GM13976 (cell line): ENCODE measurements at regions not wholly inside any gene's neighbourhood (a gene's known extent, or its start where the extent isn't known, plus 50 kb on each side); places are given as distances from the start of the nearest gene placed in this dataset.

Experiments used
- DNase-seq: peaks from one replicate; pipeline ENCODE4 v3.0.0; 2012; ENCODE audit warnings: low spot score
- in situ Hi-C: fragments of 300-500 bp; cut with MboI; formaldehyde crosslinking; loops from one replicate; pipeline ENCODE4 v1.12.0; 2022; ENCODE audit warnings: low sequenced_read_pairs, mixed read lengths, inconsistent platforms; ENCODE audit not compliant: unreplicated experiment
- TF ChIP-seq, protein P1 (sequence below): IDR thresholded peaks from 2 replicates; pipeline ENCODE4 v1.5.1; 2012; ENCODE audit warnings: borderline replicate concordance, mild to moderate bottlenecking; ENCODE audit not compliant: insufficient read depth; ENCODE audit errors: extremely low read depth, missing control alignments, control extremely low read depth

DNA sequence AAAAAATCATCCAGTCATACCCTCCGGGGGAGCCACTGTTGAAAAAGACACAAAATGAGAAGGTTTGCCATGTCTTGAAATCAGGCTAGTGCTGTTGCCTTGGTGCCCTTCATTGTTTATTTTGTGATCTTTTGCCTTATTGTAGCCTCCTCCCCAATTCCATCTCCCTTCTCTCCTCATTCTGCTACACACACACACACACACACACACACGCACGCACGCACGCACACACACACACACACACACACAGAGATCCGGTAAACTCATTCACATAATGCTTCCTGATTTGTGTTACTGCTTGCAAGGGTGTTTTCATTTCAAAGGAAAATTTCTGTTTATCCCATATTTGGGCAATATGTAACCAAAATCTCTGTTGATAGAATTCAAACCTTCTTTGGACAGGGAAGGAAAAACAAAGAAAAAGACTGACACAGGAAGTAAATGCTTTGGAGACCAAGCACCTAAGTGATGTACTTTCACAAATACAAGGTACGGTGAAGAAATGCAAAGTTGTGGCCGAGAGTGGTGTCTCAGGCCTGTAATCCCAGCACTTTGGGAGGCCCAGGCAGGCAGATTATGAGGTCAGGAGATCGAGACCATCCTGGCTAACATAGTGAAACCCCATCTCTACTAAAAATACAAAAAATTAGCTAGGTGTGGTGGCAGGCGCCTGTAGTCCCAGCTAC lies 141.1 kb upstream of the CDK13 start:
- in situ Hi-C loops: no loop called here
- DNase-seq: no peak
- TF ChIP-seq, protein P1, sequence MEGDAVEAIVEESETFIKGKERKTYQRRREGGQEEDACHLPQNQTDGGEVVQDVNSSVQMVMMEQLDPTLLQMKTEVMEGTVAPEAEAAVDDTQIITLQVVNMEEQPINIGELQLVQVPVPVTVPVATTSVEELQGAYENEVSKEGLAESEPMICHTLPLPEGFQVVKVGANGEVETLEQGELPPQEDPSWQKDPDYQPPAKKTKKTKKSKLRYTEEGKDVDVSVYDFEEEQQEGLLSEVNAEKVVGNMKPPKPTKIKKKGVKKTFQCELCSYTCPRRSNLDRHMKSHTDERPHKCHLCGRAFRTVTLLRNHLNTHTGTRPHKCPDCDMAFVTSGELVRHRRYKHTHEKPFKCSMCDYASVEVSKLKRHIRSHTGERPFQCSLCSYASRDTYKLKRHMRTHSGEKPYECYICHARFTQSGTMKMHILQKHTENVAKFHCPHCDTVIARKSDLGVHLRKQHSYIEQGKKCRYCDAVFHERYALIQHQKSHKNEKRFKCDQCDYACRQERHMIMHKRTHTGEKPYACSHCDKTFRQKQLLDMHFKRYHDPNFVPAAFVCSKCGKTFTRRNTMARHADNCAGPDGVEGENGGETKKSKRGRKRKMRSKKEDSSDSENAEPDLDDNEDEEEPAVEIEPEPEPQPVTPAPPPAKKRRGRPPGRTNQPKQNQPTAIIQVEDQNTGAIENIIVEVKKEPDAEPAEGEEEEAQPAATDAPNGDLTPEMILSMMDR: no peak

DNA sequence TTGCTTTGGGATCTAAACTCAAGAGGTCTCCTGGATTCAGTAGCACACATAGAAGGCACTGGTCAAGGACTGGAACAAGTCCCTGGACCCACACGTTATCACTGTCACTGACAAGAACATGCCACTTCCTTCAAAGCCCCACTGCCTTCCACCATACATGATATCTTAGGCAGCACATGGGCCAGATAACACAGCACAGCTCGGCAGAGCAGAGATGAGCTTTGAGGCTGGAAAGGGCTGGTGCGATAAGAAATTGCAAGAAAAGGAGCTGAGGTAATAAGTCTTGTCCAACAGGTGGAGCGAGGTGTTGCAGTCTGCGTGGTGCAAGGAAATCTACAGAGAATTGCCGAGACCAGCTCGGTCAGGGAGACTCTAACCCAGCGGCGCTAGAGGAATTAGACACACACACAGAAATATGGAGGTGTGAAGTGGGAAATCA lies 139.8 kb upstream of the CDK13 start:
- TF ChIP-seq, protein P1: no peak
- no peak for DNase-seq
- in situ Hi-C loops: no loop called here

DNA sequence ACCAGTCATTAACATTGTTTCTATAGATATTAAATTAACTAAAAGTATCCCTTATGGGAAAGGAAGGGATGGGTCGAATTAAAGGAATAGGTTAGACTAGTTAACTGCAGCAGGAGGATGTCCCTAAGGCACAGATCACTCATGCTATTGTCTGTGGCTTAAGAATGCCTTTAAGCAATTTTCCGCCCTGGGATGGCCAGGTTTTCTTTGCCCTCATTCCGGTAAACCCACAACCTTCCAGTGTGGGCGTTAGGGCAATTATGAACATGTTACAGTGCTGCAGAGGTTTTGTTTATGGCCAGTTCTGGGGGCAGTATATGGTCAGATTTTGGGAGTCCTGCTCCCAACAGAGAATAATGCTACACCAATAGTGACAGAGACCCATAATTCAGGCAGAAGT lies 139.3 kb upstream of the CDK13 start:
- DNase-seq: no peak
- TF ChIP-seq, protein P1: no peak
- in situ Hi-C loops: no loop called here

DNA sequence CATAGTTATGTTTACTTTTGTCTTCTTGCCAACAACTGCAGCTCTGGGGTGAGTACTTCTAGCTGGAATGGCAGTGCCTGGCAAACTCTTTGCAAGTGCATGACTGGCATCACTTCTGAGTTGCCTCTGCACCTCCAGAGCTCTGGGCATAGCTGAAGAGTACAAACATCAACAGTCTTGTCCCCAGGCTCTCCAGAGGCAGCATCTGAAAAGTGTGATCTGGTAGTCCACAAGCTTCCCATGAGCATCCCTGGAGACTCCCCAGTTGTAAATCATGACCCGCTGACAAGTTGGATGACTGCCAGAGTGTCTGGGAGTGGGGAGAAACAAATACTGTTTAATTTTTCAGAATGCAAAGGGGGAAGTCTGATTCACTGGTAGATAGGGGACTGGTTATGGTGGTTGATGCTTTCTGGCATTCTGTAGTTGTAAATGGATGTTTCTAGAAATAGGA lies 138.9 kb upstream of the CDK13 start:
- DNase-seq: no peak
- TF ChIP-seq, protein P1: no peak
- in situ Hi-C loops: no loop called here

DNA sequence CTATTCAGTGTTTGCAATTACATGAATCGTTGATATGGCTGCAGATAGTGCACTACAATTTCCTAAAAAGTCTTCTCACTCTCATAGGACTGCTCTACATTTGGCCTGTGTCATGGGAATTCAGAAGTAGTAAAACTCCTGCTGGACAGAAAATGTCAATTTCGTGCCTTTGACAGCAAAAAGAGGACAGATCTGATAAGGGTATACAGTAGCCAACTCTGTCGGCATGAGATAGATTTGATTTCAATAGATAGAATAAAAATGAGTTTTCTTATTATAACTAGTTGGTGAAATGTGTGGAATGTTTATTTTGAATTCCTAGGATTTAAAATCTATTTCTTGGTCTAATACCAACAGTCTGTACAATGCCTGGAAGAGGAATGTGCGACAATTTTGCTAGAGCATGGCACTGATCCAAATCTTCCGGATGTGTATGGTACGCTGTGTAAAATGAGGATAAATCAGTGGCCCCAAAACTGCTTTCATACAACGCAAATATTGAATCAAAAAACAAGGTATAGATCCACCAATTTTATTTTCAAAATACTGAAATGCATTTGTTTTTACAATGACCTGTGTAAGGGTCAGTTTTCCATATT lies 133.5 kb upstream of the CDK13 start:
- no peak for DNase-seq
- TF ChIP-seq, protein P1: no peak
- in situ Hi-C loops: no loop called here

DNA sequence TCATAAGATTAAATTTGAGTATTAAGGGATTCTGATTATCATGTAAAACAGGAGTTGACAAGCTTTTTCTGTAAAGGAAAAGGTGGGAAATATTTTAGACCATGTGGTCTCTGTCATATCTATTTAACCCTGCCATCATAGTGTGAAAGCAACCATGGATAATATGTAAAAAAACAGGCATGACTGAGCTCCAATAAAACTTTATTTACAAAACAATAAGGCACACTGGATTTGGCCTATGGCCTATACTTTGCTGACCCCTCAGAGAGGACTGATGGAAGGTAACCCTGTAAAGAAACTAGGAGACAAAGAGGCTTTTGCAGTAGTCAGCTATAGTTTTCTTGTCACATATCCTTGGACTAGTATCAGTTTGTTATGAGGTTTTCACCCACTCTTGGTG lies 130.5 kb upstream of the CDK13 start:
- TF ChIP-seq, protein P1: no peak
- in situ Hi-C loops: no loop called here

More for the DNA sequence above, 130.5 kb upstream of the CDK13 start:
- no peak for DNase-seq
